Colonic mucosa (tissue), 4 donors: ENCODE measurements at regions not wholly inside any gene's neighbourhood (a gene's known extent, or its start where the extent isn't known, plus 50 kb on each side); places are given as distances from the start of the nearest gene placed in this dataset.
"Not testable (repeated sequence)": the region's sequence is repeated elsewhere in the genome, so short reads cannot be mapped to it uniquely, and the experiment has no call there.

Source experiments
- DNase-seq: peaks from one replicate; pipeline ENCODE4 v3.0.0-alpha.2; 2020
- H3K27ac ChIP-seq: fragments of 200-600 bp; one replicate; pipeline ENCODE4 v1.8.0; 2021
- H3K27me3 ChIP-seq: fragments of 200-600 bp; one replicate; pipeline ENCODE4 v1.8.0; 2021
- H3K36me3 ChIP-seq: fragments of 200-600 bp; one replicate; pipeline ENCODE4 v1.8.0; 2021
- H3K4me1 ChIP-seq: fragments of 200-600 bp; one replicate; pipeline ENCODE4 v1.8.0; 2021; ENCODE audit warnings: mild to moderate bottlenecking
- H3K4me3 ChIP-seq: fragments of 200-600 bp; one replicate; pipeline ENCODE4 v1.8.0; 2021
- H3K9ac ChIP-seq, 2 donors: one replicate each; pipeline ENCODE4 v1.7.0; 2013; ENCODE audit warnings: control low read depth in 2 of 2, low read depth in 2 of 2, low read length in 2 of 2
- H3K9me3 ChIP-seq: fragments of 200-600 bp; one replicate; pipeline ENCODE4 v1.8.0; 2021
- intact Hi-C: fragments of 100-400 bp; cut with DNase I; formaldehyde crosslinking; loops from one replicate; pipeline ENCODE4 v1.14.1; 2022
- TF ChIP-seq, protein P1 (sequence below): fragments of 200-600 bp; IDR thresholded peaks from one replicate; pipeline ENCODE4 v1.8.0; 2022; ENCODE audit warnings: antibody characterized with exemption, mild to moderate bottlenecking
- donor health status: healthy.
- donor health status: DM: no; HTN: no; CAD: no.
- donor health status: DM: no; HTN: no; CAD: no.

DNA sequence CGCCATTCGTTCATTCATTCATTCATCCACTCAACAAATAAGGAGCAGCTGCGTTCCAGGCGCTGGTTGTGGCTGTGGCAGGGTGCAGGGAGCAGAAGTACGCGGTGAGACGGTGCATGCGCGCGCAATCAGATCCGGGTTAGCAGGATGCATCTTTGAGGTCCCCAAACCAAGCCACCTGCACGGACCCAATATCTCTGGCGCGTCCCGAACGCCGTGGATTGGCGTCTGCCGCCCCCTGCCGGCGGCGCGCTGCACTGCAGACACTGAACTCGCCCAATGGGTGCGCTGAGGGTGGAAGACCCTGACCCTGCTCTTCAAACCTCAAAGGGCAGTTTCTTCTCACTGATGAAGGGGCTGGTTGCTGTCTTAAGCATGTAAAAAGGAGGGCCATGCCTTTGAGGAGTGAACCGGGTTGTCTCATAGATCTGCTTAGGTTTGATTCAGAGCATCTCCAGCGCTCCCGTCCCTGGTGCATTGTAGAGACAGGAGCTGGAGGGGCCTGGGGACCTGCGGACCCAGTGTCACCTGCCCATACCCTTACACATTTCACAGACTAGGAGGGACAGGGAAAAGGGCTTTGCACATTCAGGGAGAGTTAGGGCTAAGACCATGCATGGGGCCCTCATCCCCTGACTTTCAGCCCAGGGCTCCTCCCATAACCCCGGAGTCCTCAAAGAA, 102.5 kb downstream of the RAMP3 start:
- intact Hi-C loops: loop anchor here (2.0 kb wide), 1 partner anchor 105 kb away; no protein-coding TSS in a partner anchor
- DNase-seq: peak; percentile 64
- no peaks in the 10 kb centered on the region for H3K36me3 ChIP-seq
- H3K9ac ChIP-seq: no peak overlapping the region
- TF ChIP-seq, protein P1, sequence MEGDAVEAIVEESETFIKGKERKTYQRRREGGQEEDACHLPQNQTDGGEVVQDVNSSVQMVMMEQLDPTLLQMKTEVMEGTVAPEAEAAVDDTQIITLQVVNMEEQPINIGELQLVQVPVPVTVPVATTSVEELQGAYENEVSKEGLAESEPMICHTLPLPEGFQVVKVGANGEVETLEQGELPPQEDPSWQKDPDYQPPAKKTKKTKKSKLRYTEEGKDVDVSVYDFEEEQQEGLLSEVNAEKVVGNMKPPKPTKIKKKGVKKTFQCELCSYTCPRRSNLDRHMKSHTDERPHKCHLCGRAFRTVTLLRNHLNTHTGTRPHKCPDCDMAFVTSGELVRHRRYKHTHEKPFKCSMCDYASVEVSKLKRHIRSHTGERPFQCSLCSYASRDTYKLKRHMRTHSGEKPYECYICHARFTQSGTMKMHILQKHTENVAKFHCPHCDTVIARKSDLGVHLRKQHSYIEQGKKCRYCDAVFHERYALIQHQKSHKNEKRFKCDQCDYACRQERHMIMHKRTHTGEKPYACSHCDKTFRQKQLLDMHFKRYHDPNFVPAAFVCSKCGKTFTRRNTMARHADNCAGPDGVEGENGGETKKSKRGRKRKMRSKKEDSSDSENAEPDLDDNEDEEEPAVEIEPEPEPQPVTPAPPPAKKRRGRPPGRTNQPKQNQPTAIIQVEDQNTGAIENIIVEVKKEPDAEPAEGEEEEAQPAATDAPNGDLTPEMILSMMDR: peak; percentile 96
- H3K4me1 ChIP-seq: no peaks in the 10 kb centered on the region
- H3K27ac ChIP-seq: no peak overlapping the region
- no peaks in the 10 kb centered on the region for H3K27me3 ChIP-seq
- no peaks in the 10 kb centered on the region for H3K9me3 ChIP-seq
- no peak overlapping the region for H3K4me3 ChIP-seq

DNA sequence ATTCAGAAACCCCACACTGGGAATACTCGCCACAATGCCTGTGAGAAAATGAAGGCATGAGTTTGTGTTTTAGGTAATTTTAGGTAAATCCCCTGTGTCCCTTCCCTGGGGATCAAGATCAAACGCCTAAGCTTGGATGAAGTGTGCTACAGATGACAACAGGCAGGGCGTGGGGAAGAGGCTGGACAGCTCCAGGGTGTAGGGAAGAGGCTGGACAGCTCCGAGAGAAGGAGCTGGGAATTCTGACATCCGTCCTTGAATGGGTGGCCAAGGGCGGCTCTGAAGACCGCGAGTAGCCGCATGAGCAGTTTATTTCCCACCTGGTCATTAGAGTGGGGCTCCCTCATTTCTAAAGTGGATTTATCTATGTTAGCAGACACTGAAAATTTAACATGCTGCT, 109.7 kb downstream of the RAMP3 start:
- H3K9ac ChIP-seq: no peak overlapping the region
- no peak overlapping the region for H3K27ac ChIP-seq
- no peaks in the 10 kb centered on the region for H3K9me3 ChIP-seq
- no peaks in the 10 kb centered on the region for H3K4me1 ChIP-seq
- no peak overlapping the region for H3K4me3 ChIP-seq
- no peak for DNase-seq
- intact Hi-C loops: no loop called here
- TF ChIP-seq, protein P1: no peak
- H3K27me3 ChIP-seq: no peaks in the 10 kb centered on the region
- H3K36me3 ChIP-seq: no peaks in the 10 kb centered on the region

DNA sequence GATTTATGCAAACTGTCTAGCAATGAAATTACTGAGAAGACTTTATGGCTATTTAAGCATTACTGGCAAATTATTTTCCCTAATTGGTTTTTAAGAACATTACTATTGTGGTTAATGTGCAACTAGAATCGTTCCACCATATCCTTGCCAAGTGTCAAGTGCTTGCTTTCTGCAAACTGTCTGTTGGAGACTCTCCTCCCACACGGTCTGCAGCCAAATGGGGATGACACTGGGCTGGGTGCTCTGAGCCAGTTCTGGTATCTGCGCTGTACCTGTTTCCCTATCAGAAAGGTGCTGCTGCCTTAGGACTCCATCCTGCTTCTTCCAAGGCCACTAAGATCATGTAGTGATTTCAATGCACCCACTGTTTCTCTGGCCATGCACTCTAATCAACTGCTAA, 110.4 kb downstream of the RAMP3 start:
- intact Hi-C loops: no loop called here
- no peak overlapping the region for H3K4me3 ChIP-seq
- no peak for DNase-seq
- H3K27me3 ChIP-seq: no peaks in the 10 kb centered on the region
- no peak overlapping the region for H3K9ac ChIP-seq
- H3K27ac ChIP-seq: no peak overlapping the region
- H3K4me1 ChIP-seq: no peaks in the 10 kb centered on the region
- no peaks in the 10 kb centered on the region for H3K36me3 ChIP-seq
- TF ChIP-seq, protein P1: no peak
- no peaks in the 10 kb centered on the region for H3K9me3 ChIP-seq

DNA sequence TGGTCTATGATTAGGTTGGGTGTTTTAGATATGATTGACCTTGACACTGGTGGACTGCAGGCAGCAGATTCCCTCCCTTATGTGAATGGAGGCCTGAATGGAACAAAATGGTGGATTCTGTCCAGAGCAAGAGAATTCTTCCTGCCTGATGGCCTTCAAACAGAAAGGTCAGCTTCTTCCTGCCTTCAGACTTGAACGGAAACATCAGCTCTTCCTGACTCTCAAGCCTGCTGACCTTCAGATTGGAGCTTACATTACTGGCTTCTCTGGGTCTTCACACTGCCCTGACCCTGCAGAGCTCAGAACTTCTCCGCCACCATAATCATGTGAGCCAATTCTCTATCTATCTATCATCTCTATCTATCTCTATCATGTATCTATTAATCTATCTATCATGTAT, 111.6 kb downstream of the RAMP3 start:
- H3K9ac ChIP-seq: no peak overlapping the region
- no peaks in the 10 kb centered on the region for H3K27me3 ChIP-seq
- no peak overlapping the region for H3K27ac ChIP-seq
- intact Hi-C loops: no loop called here
- no peaks in the 10 kb centered on the region for H3K4me1 ChIP-seq
- no peaks in the 10 kb centered on the region for H3K36me3 ChIP-seq
- TF ChIP-seq, protein P1: no peak
- H3K4me3 ChIP-seq: no peak overlapping the region
- H3K9me3 ChIP-seq: no peaks in the 10 kb centered on the region
- DNase-seq: no peak

DNA sequence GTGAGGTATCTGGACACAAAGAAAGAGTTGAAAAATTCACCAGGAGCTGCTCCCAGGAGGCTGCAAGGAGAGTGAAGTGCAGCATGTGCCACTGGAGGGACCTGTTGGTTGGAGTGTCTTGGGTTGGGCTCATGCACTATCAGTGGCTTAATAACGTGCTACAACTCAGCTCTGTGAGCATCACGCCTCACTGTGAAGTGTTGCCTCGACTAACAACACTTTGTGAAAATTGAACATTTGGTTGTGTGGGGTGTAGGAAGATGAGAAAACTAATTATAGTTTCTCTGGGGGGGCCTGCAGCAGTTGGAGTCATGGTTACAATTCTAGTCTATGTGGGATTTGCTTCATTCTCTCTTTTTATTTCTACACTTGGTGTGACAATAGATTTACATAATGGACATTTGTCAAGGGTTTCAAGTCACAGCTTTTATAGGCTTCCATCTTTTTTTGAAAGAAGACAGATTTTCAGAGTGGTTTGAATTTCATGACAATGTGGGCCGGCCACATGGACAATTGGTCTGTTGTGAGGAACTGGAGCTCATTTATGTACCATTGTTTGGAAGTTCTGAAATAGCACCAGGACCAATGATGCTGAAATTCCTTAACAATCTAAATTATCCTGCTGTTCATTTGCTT, 121.3 kb downstream of the RAMP3 start:
- intact Hi-C loops: no loop called here
- no peaks in the 10 kb centered on the region for H3K36me3 ChIP-seq
- H3K27me3 ChIP-seq: no peaks in the 10 kb centered on the region
- no peak overlapping the region for H3K27ac ChIP-seq
- TF ChIP-seq, protein P1: no peak
- no peak overlapping the region for H3K4me3 ChIP-seq
- H3K9me3 ChIP-seq: no peaks in the 10 kb centered on the region
- no peak overlapping the region for H3K9ac ChIP-seq
- H3K4me1 ChIP-seq: no peaks in the 10 kb centered on the region
- no peak for DNase-seq

DNA sequence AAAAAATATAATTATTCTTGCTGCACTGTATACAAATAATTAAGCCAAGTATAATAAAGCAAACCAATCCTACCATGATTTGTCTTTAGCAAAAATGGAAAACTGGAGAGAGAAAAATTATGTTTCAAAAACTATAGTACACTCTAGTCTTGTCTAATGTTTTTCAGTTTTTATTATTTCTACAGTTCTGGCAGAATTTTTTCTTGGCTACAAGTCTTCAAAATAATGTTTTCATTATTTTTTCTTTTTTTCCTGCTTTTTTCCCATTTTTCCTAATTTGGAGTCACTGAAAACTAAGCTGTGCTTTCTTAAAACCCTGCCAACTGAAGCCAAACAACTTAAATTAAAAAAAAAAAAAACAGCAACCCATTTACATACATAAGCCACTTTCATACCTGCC, 132.0 kb downstream of the RAMP3 start:
- H3K4me3 ChIP-seq, H3K27ac ChIP-seq, H3K9me3 ChIP-seq, H3K4me1 ChIP-seq, H3K27me3 ChIP-seq, intact Hi-C loops, H3K9ac ChIP-seq, H3K36me3 ChIP-seq, DNase-seq: not testable (repeated sequence)
